PC-9 (cell line): ENCODE measurements at regions not wholly inside any gene's neighbourhood (a gene's known extent, or its start where the extent isn't known, plus 50 kb on each side); places are given as distances from the start of the nearest gene placed in this dataset.

Experiments
- BruUV-seq: library from RNA; stranded (reverse); fragments of 400-500 nt; replicated peaks from 2 replicates; lab custom pipeline; 2021; lab: Mats Ljungman, UMichigan
- CTCF ChIA-PET: fragments of 300-600 bp; sonication (Branson Sonifier 250); formaldehyde crosslinking; loops from one replicate; lab custom pipeline; 2022; ENCODE audit warnings: antibody characterized with exemption; lab: Charles Lee
- POLR2A ChIA-PET: fragments of 300-600 bp; sonication (Branson Sonifier 250); formaldehyde crosslinking; loops from one replicate; lab custom pipeline; 2022; ENCODE audit warnings: antibody characterized with exemption; ENCODE audit not compliant: unreplicated experiment; lab: Charles Lee
- DNase-seq, 2 experiments: peaks; one replicate each; pipeline versions ENCODE4 v3.0.0 to v3.0.0-alpha.2; 2015 to 2022; ENCODE audit warnings: mixed read lengths in 1 of 2
- H2AFZ ChIP-seq: fragments of 200-600 bp; sonication (generic); 2 replicates; pipeline ENCODE4 v1.8.1; 2017; ENCODE audit warnings: antibody characterized with exemption
- H3F3A ChIP-seq: fragments of 200-600 bp; sonication (generic); 2 replicates; pipeline ENCODE4 v1.8.1; 2017; ENCODE audit warnings: antibody characterized with exemption, mild to moderate bottlenecking, low read depth; ENCODE audit not compliant: insufficient read depth
- H3K27ac ChIP-seq: fragments of 200-600 bp; sonication (generic); 2 replicates; pipeline ENCODE4 v1.6.1; 2016; ENCODE audit warnings: mixed run types
- H3K27me3 ChIP-seq: fragments of 200-600 bp; sonication (generic); 2 replicates; pipeline ENCODE4 v1.6.1; 2016; ENCODE audit warnings: low read depth, mixed run types; ENCODE audit not compliant: insufficient read depth
- H3K36me3 ChIP-seq: fragments of 200-600 bp; sonication (generic); 2 replicates; pipeline ENCODE4 v1.6.1; 2016; ENCODE audit warnings: low read depth, mixed run types
- H3K4me1 ChIP-seq: fragments of 200-600 bp; sonication (generic); replicated peaks from 2 replicates; pipeline ENCODE4 v1.6.1; 2016; ENCODE audit warnings: mixed run types; ENCODE audit not compliant: insufficient read depth
- H3K4me2 ChIP-seq: fragments of 200-600 bp; sonication (generic); 2 replicates; pipeline ENCODE4 v1.6.1; 2017; ENCODE audit warnings: mixed run types
- H3K4me3 ChIP-seq: fragments of 200-600 bp; sonication (generic); 2 replicates; pipeline ENCODE4 v1.6.1; 2016; ENCODE audit warnings: mixed run types
- H3K79me2 ChIP-seq: fragments of 200-600 bp; sonication (generic); 2 replicates; pipeline ENCODE4 v1.6.1; 2017; ENCODE audit warnings: low read depth, mixed run types
- H3K9me2 ChIP-seq: fragments of 200-600 bp; sonication (generic); 2 replicates; pipeline ENCODE4 v1.8.1; 2017; ENCODE audit warnings: mild to moderate bottlenecking; ENCODE audit not compliant: insufficient read depth
- H3K9me3 ChIP-seq: fragments of 200-600 bp; sonication (generic); 2 replicates; pipeline ENCODE4 v1.8.1; 2016; ENCODE audit warnings: low read depth; ENCODE audit not compliant: insufficient read depth
- H4K20me1 ChIP-seq: fragments of 200-600 bp; sonication (generic); 2 replicates; pipeline ENCODE4 v1.8.1; 2017; ENCODE audit not compliant: insufficient read depth
- EZH2 ChIP-seq: fragments of 200-600 bp; sonication (generic); IDR thresholded peaks from 2 replicates; pipeline ENCODE4 v1.8.0; 2017; ENCODE audit warnings: antibody characterized with exemption, low read depth
- intact Hi-C: fragments of 100-400 bp; cut with micrococcal nuclease; formaldehyde crosslinking; loops from one replicate; pipeline ENCODE4 v1.10.0; 2022; ENCODE audit not compliant: unreplicated experiment
- TF ChIP-seq, protein P1 (sequence below): fragments of 200-600 bp; sonication (generic); conservative IDR thresholded peaks from 2 replicates; pipeline ENCODE4 v1.6.1; 2017; ENCODE audit warnings: mixed run types, antibody characterized with exemption, mild to moderate bottlenecking, moderate library complexity

DNA sequence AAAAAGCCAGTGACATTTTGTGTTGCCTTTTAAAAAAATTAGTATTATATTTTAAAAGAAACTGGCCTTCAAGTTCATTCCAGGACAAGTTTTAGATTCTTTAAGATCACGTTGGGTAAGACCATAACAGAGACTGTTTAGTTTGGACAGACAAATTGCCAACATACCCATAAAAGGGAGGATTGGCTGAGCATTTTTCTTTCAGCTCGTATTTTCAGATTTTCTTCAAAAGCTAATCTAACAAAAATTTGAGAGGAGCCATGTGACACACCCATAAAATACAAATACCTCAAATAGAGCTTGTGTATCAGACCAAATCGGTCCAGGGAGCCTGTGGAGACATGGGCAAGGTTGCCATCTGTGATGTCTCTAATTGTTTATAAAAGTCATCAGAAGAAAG is 74.6 kb upstream of the C1QTNF7 start:
- Histone ChIP-seq H3K9me3 (no peaks in the 10 kb centered on the region), H3K4me2 (no peak overlapping the region), H3K79me2 (no peaks in the 10 kb centered on the region), H3K9me2 (no peaks in the 10 kb centered on the region), H3K27ac (no peak overlapping the region), H3K4me3 (no peak overlapping the region), H2AFZ (no peak overlapping the region), H3F3A (no peaks in the 10 kb centered on the region), H4K20me1 (no peaks in the 10 kb centered on the region), H3K27me3 (0 out of 2 replicates have a peak, but pooled peaks cover 6% of the 10 kb centered on the region), H3K36me3 (no peaks in the 10 kb centered on the region), H3K4me1 (no peaks in the 10 kb centered on the region)
- no TSS peak for BruUV-seq
- DNase-seq = no peak
- ChIA-PET POLR2A (no interaction called here), CTCF (no interaction called here)
- TF ChIP-seq, protein P1, sequence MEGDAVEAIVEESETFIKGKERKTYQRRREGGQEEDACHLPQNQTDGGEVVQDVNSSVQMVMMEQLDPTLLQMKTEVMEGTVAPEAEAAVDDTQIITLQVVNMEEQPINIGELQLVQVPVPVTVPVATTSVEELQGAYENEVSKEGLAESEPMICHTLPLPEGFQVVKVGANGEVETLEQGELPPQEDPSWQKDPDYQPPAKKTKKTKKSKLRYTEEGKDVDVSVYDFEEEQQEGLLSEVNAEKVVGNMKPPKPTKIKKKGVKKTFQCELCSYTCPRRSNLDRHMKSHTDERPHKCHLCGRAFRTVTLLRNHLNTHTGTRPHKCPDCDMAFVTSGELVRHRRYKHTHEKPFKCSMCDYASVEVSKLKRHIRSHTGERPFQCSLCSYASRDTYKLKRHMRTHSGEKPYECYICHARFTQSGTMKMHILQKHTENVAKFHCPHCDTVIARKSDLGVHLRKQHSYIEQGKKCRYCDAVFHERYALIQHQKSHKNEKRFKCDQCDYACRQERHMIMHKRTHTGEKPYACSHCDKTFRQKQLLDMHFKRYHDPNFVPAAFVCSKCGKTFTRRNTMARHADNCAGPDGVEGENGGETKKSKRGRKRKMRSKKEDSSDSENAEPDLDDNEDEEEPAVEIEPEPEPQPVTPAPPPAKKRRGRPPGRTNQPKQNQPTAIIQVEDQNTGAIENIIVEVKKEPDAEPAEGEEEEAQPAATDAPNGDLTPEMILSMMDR = no peak
- no peak for TF ChIP-seq EZH2
- intact Hi-C loops = no loop called here

DNA sequence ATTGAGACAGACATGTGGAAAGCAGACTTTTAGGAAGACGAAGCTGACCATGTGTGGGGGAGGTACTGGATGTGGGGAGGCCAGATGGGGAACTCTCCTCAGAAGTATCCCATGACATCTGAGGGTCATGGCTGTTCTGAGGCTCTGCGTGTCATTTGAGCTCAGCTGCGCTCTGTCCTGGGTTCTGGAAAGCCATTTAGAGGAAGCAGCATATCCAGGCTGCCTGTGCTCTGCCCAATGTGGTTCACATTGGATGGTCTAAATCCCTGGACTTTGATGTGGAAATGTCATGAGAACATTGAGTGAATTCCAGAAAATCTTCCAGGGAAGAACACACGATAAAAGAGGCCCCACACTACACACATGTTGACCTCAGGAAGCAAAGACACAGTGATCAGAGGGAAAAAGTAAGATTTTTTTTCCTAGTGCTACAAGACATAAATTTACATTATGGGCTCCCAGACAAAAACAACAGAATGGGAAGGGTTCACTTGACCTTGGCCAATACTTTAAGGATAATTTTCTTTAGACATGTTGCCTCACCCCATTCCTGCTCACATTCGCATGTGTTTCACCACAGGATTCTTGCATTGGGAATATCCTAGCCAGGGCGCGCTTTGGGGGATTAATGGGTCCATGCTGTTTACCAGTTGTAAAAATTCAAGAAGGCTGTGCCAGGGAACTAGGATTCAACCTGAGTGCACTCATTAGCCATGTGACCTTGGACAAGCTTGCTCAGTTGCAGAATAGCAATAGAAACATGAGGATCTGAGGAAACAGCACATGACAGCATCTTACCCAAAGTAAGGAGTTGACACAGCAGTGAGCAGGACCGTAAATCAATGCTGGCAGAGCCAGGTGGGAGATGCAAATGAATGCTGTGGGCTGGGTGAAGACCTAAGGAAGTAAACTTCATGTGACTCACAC is 73.2 kb upstream of the C1QTNF7 start:
- H3K79me2 ChIP-seq = no peaks in the 10 kb centered on the region
- H3K9me3 ChIP-seq = no peaks in the 10 kb centered on the region
- CTCF ChIA-PET = no interaction called here
- H3K27me3 ChIP-seq = 0 out of 2 replicates have a peak, but pooled peaks cover 3% of the 10 kb centered on the region
- no peak for DNase-seq
- POLR2A ChIA-PET = no interaction called here
- H3K9me2 ChIP-seq = no peaks in the 10 kb centered on the region
- H3F3A ChIP-seq = no peaks in the 10 kb centered on the region
- H3K27ac ChIP-seq = no peak overlapping the region
- H3K36me3 ChIP-seq = no peaks in the 10 kb centered on the region
- no peaks in the 10 kb centered on the region for H3K4me1 ChIP-seq
- intact Hi-C loops = no loop called here
- H3K4me3 ChIP-seq = no peak overlapping the region
- no peak overlapping the region for H3K4me2 ChIP-seq
- H2AFZ ChIP-seq = no peak overlapping the region
- H4K20me1 ChIP-seq = no peaks in the 10 kb centered on the region
- TF ChIP-seq, protein P1 = no peak
- no peak for TF ChIP-seq EZH2
- no TSS peak for BruUV-seq

DNA sequence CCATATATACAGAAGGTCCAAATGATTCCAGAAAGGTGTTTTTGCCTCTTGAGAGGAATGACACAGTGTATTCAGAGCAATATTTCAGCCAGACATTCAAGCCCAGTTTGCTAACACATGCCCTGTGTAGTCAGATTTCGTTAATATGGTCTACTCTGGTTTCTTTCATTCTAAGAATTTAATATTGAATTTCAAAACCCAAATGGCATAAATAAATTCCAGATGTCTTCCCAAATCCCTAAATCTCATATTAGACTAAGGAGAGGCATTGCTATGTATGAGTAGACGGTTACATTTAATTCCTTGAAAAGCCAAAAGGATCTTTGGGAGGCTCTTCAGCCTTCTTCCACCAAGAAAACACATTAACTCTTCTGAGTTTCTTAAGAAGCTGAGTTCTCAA is 66.3 kb upstream of the C1QTNF7 start:
- H3K36me3 ChIP-seq = no peaks in the 10 kb centered on the region
- TF ChIP-seq, protein P1 = no peak
- no peak for TF ChIP-seq EZH2

More for the DNA sequence above, 66.3 kb upstream of the C1QTNF7 start:
- DNase-seq = no peak
- ChIA-PET POLR2A (no interaction called here), CTCF (no interaction called here)
- Histone ChIP-seq H2AFZ (no peak overlapping the region), H4K20me1 (no peaks in the 10 kb centered on the region), H3K9me3 (no peaks in the 10 kb centered on the region), H3K27me3 (no peaks in the 10 kb centered on the region), H3K79me2 (no peaks in the 10 kb centered on the region), H3F3A (no peaks in the 10 kb centered on the region), H3K4me2 (no peak overlapping the region), H3K4me1 (no peaks in the 10 kb centered on the region), H3K9me2 (no peaks in the 10 kb centered on the region), H3K27ac (no peak overlapping the region), H3K4me3 (no peak overlapping the region)
- no TSS peak for BruUV-seq
- intact Hi-C loops = no loop called here
